GM12891 (cell line): ENCODE measurements at regions not wholly inside any gene's neighbourhood (a gene's known extent, or its start where the extent isn't known, plus 50 kb on each side); places are given as distances from the start of the nearest gene placed in this dataset.
A peak's percentile ranks its signal among the peaks of the same experiment; 100 is the strongest.

Source experiments
- DNase-seq: peaks from one replicate; pipeline ENCODE4 v3.0.0; 2011; ENCODE audit warnings: low spot score; ENCODE audit not compliant: insufficient read length
- FAIRE-seq: peaks from 2 replicates; lab custom pipeline; 2011; peaks lifted over from hg19 to GRCh38; lab: Jason Lieb, UNC
- PAX5 ChIP-seq: IDR thresholded peaks from 2 replicates; pipeline ENCODE4 v1.6.1; 2011; ENCODE audit warnings: low read length, moderate library complexity, mild to moderate bottlenecking; ENCODE audit not compliant: insufficient read depth, severe bottlenecking
- POLR2A ChIP-seq: IDR thresholded peaks from 2 replicates; pipeline ENCODE4 v1.6.1; 2011; ENCODE audit warnings: low read depth, low read length, control low read depth
- POLR2AphosphoS5 ChIP-seq: IDR thresholded peaks from 2 replicates; pipeline ENCODE4 v1.6.1; 2011; ENCODE audit warnings: low read depth, low read length, control low read depth
- POU2F2 ChIP-seq: IDR thresholded peaks from 2 replicates; pipeline ENCODE4 v1.6.1; 2011; ENCODE audit warnings: low read depth, mild to moderate bottlenecking, control low read depth, low read length, moderate library complexity
- SPI1 ChIP-seq: IDR thresholded peaks from 2 replicates; pipeline ENCODE4 v1.6.1; 2011; ENCODE audit warnings: low read depth, low read length, control low read depth
- TAF1 ChIP-seq: IDR thresholded peaks from 2 replicates; pipeline ENCODE4 v1.6.1; 2011; ENCODE audit warnings: low read depth, low read length, control low read depth

GRCh38 chr9:109935406-109936087 is 155.5 kb downstream of the PALM2AKAP2 start:
- FAIRE-seq = peak; percentile 51
- TF ChIP-seq SPI1 (peak; percentile 85), PAX5 (no peak)
- DNase-seq = no peak

- no peak for DNase-seq
- TF ChIP-seq TAF1 (no peak), POLR2A (no peak), POLR2AphosphoS5 (no peak), POU2F2 (no peak), PAX5 (no peak), SPI1 (no peak)
- FAIRE-seq = peak; percentile 76
Measured at GRCh38 chr9:109937861-109938453, 158.0 kb downstream of the PALM2AKAP2 start.

- DNase-seq (no peak), FAIRE-seq (peak; percentile 9)
- TF ChIP-seq POU2F2 (no peak), POLR2A (no peak), PAX5 (no peak), SPI1 (no peak), TAF1 (no peak), POLR2AphosphoS5 (no peak)
Measured at GRCh38 chr9:109939698-109940342, 159.8 kb downstream of the PALM2AKAP2 start.

- no peak for TF ChIP-seq TAF1
- TF ChIP-seq POLR2A = no peak
- TF ChIP-seq PAX5 = no peak
- no peak for TF ChIP-seq POU2F2
- no peak for TF ChIP-seq SPI1
- no peak for TF ChIP-seq POLR2AphosphoS5
- DNase-seq (no peak), FAIRE-seq (no peak)
Measured at GRCh38 chr9:109940561-109940960, 160.6 kb downstream of the PALM2AKAP2 start.

GRCh38 chr9:109941771-109942170 is 161.8 kb downstream of the PALM2AKAP2 start:
- DNase-seq (no peak), FAIRE-seq (peak; percentile 38)
- TF ChIP-seq PAX5 = no peak

- TF ChIP-seq SPI1 (no peak), PAX5 (no peak), POU2F2 (no peak), POLR2AphosphoS5 (no peak), POLR2A (no peak), TAF1 (no peak)
- DNase-seq (no peak), FAIRE-seq (no peak)
Measured at GRCh38 chr9:109945573-109945972, 165.6 kb downstream of the PALM2AKAP2 start.

- no peak for TF ChIP-seq SPI1
- TF ChIP-seq POU2F2 = no peak
- no peak for TF ChIP-seq POLR2AphosphoS5
- TF ChIP-seq PAX5 = no peak
- no peak for TF ChIP-seq POLR2A
- no peak for TF ChIP-seq TAF1
- FAIRE-seq (no peak), DNase-seq (no peak)
Measured at GRCh38 chr9:109948453-109948852, 168.5 kb downstream of the PALM2AKAP2 start.

GRCh38 chr9:109950710-109951443 is 170.9 kb downstream of the PALM2AKAP2 start:
- FAIRE-seq (peak; percentile 83), DNase-seq (no peak)
- TF ChIP-seq TAF1 = no peak
- no peak for TF ChIP-seq POLR2AphosphoS5
- TF ChIP-seq POLR2A = no peak
- no peak for TF ChIP-seq SPI1
- TF ChIP-seq PAX5 = no peak
- no peak for TF ChIP-seq POU2F2

GRCh38 chr9:109953300-109953699 is 173.3 kb downstream of the PALM2AKAP2 start:
- DNase-seq = no peak
- TF ChIP-seq SPI1 (no peak), PAX5 (no peak), TAF1 (no peak), POLR2A (no peak), POU2F2 (no peak), POLR2AphosphoS5 (no peak)
- peak; percentile 75 for FAIRE-seq
